Loucy (cell line): ENCODE measurements at regions not wholly inside any gene's neighbourhood (a gene's known extent, or its start where the extent isn't known, plus 50 kb on each side); places are given as distances from the start of the nearest gene placed in this dataset.

Experiments
- H2AFZ ChIP-seq: fragments of 200-600 bp; sonication (generic); 2 replicates; pipeline ENCODE4 v1.6.0; 2016; ENCODE audit warnings: antibody characterized with exemption, mild to moderate bottlenecking, low read length, moderate library complexity
- H3F3A ChIP-seq: fragments of 200-600 bp; 2 replicates; pipeline ENCODE4 v1.6.0; 2016; ENCODE audit warnings: antibody characterized with exemption, low read depth, mild to moderate bottlenecking
- H3K27me3 ChIP-seq: fragments of 200-600 bp; sonication (generic); 2 replicates; pipeline ENCODE4 v1.6.1; 2014; ENCODE audit warnings: low read length, mild to moderate bottlenecking; ENCODE audit not compliant: insufficient read depth, poor library complexity, severe bottlenecking
- H3K36me3 ChIP-seq: fragments of 200-600 bp; sonication (generic); 2 replicates; pipeline ENCODE4 v1.6.1; 2016; ENCODE audit warnings: low read length; ENCODE audit not compliant: insufficient read depth
- H3K4me1 ChIP-seq: fragments of 200-600 bp; sonication (generic); 2 replicates; pipeline ENCODE4 v1.5.1; 2014; ENCODE audit warnings: low read length, mild to moderate bottlenecking; ENCODE audit not compliant: insufficient read depth, poor library complexity, severe bottlenecking
- H3K4me2 ChIP-seq: fragments of 200-600 bp; sonication (generic); 2 replicates; pipeline ENCODE4 v1.6.0; 2014; ENCODE audit warnings: antibody characterized with exemption, low read length, low read depth, mild to moderate bottlenecking; ENCODE audit not compliant: poor library complexity, severe bottlenecking
- H3K4me3 ChIP-seq: fragments of 200-600 bp; sonication (generic); 2 replicates; pipeline ENCODE4 v1.5.1; 2014; ENCODE audit warnings: low read length, mild to moderate bottlenecking, mixed read lengths; ENCODE audit not compliant: poor library complexity, severe bottlenecking
- H3K79me2 ChIP-seq: fragments of 200-600 bp; sonication (generic); 2 replicates; pipeline ENCODE4 v1.6.1; 2014; ENCODE audit warnings: low read length; ENCODE audit not compliant: insufficient read depth
- H3K9ac ChIP-seq: fragments of 200-600 bp; sonication (generic); 2 replicates; pipeline ENCODE4 v1.6.0; 2014; ENCODE audit warnings: mild to moderate bottlenecking, low read depth, low read length, moderate library complexity; ENCODE audit not compliant: poor library complexity, severe bottlenecking
- H3K9me2 ChIP-seq: fragments of 200-600 bp; sonication (generic); replicated peaks from 2 replicates; pipeline ENCODE4 v1.6.1; 2016; ENCODE audit warnings: low read depth, low read length, mixed read lengths
- H3K9me3 ChIP-seq: fragments of 200-600 bp; sonication (generic); 2 replicates; pipeline ENCODE4 v1.6.1; 2014; ENCODE audit warnings: mild to moderate bottlenecking, antibody characterized with exemption, low read length, low read depth; ENCODE audit not compliant: insufficient read depth
- H4K20me1 ChIP-seq: fragments of 200-600 bp; sonication (generic); 2 replicates; pipeline ENCODE4 v1.6.0; 2014; ENCODE audit warnings: antibody characterized with exemption, low read length, mild to moderate bottlenecking; ENCODE audit not compliant: insufficient read depth, poor library complexity, severe bottlenecking
- EZH2phosphoT487 ChIP-seq: fragments of 200-600 bp; IDR thresholded peaks from 2 replicates; pipeline ENCODE4 v1.6.1; 2018; ENCODE audit warnings: antibody characterized with exemption, mild to moderate bottlenecking, moderate library complexity, borderline replicate concordance
- TF ChIP-seq, protein P1 (sequence below): fragments of 200-600 bp; sonication (generic); conservative IDR thresholded peaks from 2 replicates; pipeline ENCODE4 v1.5.1; 2014; ENCODE audit warnings: mild to moderate bottlenecking, antibody characterized with exemption, low read length

- Histone ChIP-seq H3K4me1 (no peaks in the 10 kb centered on the region), H3K36me3 (no peaks in the 10 kb centered on the region), H3K27me3 (no peaks in the 10 kb centered on the region), H3K4me2 (no peak overlapping the region), H3K4me3 (no peak overlapping the region), H3K9me3 (no peaks in the 10 kb centered on the region), H3K79me2 (no peaks in the 10 kb centered on the region), H2AFZ (no peak overlapping the region), H3F3A (no peaks in the 10 kb centered on the region), H3K9me2 (no peaks in the 10 kb centered on the region), H4K20me1 (no peaks in the 10 kb centered on the region), H3K9ac (no peak overlapping the region)
- TF ChIP-seq, protein P1, sequence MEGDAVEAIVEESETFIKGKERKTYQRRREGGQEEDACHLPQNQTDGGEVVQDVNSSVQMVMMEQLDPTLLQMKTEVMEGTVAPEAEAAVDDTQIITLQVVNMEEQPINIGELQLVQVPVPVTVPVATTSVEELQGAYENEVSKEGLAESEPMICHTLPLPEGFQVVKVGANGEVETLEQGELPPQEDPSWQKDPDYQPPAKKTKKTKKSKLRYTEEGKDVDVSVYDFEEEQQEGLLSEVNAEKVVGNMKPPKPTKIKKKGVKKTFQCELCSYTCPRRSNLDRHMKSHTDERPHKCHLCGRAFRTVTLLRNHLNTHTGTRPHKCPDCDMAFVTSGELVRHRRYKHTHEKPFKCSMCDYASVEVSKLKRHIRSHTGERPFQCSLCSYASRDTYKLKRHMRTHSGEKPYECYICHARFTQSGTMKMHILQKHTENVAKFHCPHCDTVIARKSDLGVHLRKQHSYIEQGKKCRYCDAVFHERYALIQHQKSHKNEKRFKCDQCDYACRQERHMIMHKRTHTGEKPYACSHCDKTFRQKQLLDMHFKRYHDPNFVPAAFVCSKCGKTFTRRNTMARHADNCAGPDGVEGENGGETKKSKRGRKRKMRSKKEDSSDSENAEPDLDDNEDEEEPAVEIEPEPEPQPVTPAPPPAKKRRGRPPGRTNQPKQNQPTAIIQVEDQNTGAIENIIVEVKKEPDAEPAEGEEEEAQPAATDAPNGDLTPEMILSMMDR, result no peak
- TF ChIP-seq EZH2phosphoT487, result no peak
These were observed 92.0 kb downstream of the GADD45G start for GRCh38 chr9:89696780-89697179.

- Histone ChIP-seq H3K9me3 (no peaks in the 10 kb centered on the region), H4K20me1 (no peaks in the 10 kb centered on the region), H3K79me2 (no peaks in the 10 kb centered on the region), H2AFZ (no peak overlapping the region), H3K9me2 (no peaks in the 10 kb centered on the region), H3K4me1 (no peaks in the 10 kb centered on the region), H3F3A (no peaks in the 10 kb centered on the region), H3K27me3 (no peaks in the 10 kb centered on the region), H3K36me3 (no peaks in the 10 kb centered on the region), H3K4me2 (no peak overlapping the region), H3K9ac (no peak overlapping the region), H3K4me3 (no peak overlapping the region)
- TF ChIP-seq, protein P1, result no peak
- no peak for TF ChIP-seq EZH2phosphoT487
These were observed 92.7 kb downstream of the GADD45G start for GRCh38 chr9:89697553-89697952.

DNA sequence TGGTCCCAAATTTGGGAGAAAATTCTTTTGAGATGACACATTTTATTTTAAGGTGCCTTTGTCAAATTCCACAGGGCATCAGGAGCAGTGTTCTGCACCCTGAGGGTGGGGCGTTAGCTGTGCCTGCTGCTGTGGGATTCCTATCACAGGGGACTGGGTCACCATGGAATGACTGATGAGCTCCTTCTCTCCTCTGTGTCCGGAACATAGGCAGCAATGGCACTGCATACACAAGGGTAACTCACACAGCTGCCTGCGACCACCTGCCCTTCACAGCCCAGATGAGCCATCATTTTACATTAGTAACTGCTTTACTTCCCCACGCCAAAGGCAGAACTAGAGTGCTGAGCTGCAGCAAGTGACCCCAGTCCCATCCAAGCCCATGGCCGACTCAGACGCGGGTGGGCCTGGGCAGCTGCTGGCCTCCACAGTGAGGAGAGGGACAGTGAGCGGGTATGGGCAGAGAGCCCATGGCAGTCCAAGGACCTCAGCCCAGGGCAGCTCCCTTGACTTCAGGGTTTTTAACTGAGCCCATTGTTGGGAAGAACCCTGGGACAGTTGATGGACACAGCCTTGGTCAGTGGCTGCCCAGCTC lies 93.7 kb downstream of the GADD45G start:
- H2AFZ ChIP-seq, result no peak overlapping the region
- H3K9me3 ChIP-seq, result no peaks in the 10 kb centered on the region
- H3K36me3 ChIP-seq, result no peaks in the 10 kb centered on the region
- no peaks in the 10 kb centered on the region for H3K4me1 ChIP-seq
- no peak overlapping the region for H3K4me3 ChIP-seq
- H3K9me2 ChIP-seq, result no peaks in the 10 kb centered on the region
- H3K79me2 ChIP-seq, result no peaks in the 10 kb centered on the region
- H3F3A ChIP-seq, result no peaks in the 10 kb centered on the region
- H4K20me1 ChIP-seq, result no peaks in the 10 kb centered on the region
- no peak for TF ChIP-seq EZH2phosphoT487
- TF ChIP-seq, protein P1, result no peak
- H3K4me2 ChIP-seq, result no peak overlapping the region
- no peaks in the 10 kb centered on the region for H3K27me3 ChIP-seq
- H3K9ac ChIP-seq, result no peak overlapping the region
